ENCODE measurements at regions not wholly inside any gene's neighbourhood (a gene's known extent, or its start where the extent isn't known, plus 50 kb on each side); places are given as distances from the start of the nearest gene placed in this dataset.

DNA sequence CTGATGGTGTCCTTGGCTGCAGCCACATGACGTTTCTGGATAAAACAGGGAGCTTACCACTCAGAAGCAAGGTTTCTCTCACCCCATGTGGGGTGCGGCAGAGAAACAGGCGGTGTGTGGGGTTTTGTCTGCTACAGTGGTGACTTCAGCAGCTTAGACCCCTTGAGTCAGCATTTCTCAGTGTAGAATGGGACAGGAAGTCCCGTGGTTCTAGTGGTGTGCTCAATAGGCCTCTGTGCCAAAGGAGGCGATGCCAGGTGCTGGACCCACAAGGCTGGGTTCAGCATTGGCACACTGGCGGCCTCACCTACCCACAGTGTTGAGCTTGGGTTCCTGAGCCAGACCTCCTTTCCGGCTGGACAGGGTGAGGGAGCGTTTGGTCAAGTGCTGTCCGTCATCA, 125.2 kb upstream of the SMIM23 start:
- no peak for DNase-seq

DNA sequence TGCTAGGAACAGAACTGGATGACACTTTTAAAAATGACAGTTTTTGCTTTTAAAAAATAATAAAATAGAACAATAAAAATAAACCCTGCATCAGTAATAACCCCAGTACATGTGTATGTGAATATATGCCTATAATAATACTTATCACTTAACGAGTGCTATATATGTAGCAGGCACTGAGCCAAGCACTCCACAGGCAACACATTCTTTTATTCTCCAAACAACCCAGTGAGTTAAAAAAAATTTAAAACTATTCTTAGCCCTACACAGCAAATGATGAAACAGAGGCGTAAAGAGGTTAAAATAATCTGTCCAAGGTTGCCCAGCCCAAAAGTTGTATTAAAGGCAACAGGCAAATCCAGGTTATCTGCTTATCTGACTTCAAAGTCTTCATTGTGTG, 124.5 kb upstream of the SMIM23 start:
- DNase-seq: no peak

DNA sequence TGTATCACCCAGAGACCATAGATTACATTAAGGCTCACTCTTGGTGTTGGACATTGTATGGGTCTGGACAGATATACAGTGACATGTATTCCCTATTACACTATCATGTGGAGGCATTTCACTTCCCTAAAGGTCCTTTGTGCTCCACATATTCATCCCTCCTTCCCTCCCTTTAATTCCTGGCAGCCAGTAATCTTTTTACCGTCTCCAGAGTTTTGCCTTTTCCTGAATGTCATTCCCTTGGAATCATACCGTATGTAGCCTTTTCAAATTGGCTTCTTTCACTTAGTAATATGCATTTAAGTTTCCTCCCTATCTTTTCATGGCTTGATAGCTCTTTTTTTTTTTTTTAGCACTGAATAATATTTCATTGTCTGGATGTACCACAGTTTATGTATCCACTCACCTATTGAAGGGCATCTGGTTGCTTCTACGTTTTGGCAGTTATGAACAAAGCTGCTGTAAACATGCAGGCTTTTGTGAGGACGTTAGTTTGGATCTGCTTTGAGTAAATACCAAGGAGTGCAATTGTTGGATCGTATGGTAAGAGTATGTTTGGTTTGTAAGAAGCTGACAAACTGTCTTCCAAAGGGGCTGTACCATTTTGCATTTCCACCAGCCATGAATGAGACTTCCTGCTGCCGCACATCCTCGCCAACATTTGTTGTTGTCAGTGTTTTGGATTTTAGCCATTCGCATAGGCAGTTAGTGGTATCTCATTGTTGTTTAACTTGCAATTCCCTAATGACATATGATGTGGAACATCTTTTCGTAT, 122.1 kb upstream of the SMIM23 start:
- DNase-seq: no peak

DNA sequence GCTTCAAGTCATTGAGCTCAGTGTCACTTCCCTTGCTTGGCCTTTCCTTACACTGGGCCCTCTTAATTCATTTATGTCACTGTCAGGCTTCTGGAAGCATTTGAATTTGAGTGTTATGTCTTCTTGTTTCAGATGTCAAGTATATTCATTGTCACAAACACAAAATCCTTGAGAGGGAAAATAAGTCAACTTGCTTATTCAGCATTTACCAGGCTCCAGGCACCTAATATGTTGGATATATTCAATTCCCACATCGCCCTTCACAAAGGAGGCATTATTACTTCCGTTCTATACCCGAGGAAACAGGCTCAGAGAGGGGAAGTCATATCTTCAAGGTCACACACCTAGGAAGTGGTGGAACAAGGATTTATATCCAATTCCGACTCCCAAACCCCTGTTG, 121.1 kb upstream of the SMIM23 start:
- no peak for DNase-seq

DNA sequence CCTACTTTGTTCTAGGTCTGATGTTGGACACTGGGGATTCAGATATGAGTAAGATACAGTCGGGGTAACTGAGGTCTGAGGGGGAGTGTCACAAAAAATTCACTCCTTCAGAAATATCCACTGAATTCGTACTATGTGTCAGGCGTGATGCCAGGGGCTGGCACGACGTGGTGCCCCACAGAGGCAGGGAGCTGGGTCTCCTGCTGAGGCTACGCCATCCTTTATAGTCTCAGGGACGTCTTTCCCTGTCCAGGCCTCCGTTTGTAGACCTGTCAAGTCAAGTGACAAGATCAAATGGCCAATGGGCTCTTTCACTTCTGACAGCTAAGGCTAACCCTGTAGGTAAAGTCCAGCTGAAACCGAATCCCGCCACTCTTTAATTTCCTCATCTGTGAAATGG, 118.8 kb upstream of the SMIM23 start:
- DNase-seq: no peak

DNA sequence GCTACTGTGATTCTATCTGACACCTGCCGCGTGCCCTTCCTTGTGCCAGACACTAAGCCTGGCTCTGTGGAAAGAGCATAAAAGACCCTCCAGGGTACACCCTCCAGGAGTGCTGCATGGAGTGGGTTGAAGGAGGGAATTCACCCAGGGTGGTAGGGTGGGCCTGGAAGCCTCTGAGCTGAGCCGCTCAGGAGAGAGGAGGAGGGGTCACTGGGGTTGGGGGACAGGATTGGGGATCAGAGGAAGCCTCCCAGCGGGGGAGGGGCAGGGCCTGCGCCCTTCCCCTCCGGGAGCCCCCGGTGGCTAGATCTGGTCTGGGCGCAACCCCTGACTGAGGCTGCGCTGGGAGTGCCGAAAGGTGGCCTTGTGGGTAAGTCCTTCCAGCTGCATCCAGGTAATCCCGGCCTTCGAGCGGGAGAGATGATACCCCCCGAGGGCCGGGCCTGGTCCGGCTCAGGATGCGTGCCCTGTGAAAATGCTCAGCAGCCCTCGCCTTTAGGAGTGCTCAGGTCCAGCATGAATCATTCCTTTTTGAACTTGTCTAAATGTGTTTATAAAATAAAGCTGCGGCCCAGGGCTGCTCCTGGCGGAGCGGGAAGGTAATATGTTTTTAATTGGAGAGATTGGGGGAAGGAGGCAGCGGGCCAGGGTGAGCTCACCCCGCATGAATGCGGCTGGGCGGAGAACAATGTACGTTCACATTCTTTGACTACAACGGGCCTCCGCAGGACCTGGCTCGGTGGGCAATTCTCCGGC, 118.1 kb upstream of the SMIM23 start:
- DNase-seq: no peak

DNA sequence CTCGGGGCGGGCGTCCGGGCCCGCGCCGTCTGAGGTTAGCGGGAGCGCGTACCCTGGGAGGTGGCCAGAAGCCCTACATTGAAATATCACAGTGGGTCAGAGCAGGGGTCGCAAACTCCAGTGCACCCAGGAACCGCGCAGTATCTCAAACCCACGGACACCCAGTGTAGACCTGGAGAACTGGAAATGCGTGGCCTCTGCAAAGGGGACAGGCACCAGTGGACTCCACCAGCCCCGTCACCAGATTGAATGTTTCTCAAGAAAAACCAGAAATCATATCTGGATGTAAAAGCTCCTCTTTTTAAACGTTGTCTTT, 117.6 kb upstream of the SMIM23 start:
- no peak for DNase-seq

DNA sequence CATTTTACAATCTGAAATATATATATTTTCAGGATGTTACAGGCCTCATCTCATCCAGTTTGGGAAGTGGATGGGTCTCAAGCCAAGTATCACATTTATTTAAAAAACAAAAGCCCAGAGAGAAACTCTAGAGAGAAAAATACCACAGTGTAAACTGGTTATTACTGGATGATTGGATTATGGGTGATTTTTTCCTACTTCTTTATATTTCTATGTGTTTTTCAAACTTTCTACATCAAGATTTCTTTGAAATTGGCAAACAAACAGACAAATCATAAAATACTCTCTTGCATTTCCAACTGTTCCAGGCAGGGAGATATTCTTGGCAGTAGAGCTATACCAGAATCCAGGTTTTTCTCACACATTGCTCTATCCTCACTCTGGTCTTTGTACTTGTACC, 116.0 kb upstream of the SMIM23 start:
- DNase-seq: no peak

DNA sequence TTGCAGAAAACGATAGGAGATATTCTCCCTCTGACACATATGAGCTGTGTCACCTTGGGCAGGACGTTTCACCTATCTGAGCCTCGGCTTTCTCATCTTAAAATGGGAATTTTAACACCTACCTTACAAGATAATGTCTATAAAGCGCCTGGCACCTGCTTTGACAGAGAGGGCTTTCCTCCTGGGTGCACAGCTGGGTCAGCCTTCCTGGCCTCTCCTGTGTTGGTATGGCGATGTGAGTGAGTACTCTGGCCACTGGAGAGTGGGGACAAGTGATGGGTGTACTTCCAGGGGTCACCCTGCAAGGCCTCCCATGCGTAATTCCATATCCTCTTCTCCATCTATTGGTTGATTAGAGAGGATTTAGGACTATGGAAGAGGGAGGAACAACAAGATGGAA, 113.1 kb upstream of the SMIM23 start:
- DNase-seq: no peak

DNA sequence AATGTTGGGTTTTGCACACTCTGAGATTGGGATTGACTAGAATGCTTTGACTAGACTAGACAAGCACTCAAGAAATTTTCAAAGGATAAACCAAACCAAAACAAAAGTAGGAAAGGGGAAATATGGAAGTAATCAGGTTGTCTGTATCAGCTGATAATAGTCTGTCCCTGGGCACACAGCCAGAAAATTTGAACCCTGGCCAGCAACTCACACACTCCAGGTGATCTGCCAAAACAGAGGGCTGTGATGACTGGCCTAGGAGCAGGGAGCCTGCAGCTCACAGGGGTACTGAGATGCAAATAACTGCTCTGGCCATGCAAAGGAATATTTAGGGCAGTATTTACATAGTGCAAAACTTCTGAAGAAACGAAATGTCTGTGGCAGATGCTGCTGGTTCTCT, 112.3 kb upstream of the SMIM23 start:
- DNase-seq: no peak

DNA sequence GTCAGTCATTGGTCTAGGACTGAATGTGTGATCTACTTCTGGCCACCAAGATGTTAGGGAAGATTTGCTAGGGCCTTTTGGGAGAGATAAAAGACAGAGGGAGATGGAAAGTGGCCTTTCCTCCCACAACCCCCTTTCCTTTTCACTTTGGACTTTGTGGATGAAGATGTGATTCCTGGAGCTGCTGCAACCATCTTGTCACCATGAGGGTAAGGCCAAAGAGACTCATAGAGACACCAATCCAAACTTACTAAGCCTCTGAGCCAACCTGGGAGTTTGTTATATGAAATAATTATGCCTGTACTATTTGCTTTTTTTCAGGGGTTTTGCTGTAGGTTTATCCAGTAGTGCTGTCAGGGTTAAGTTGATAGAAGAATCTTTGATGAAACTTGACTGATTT, 111.8 kb upstream of the SMIM23 start:
- DNase-seq: no peak

DNA sequence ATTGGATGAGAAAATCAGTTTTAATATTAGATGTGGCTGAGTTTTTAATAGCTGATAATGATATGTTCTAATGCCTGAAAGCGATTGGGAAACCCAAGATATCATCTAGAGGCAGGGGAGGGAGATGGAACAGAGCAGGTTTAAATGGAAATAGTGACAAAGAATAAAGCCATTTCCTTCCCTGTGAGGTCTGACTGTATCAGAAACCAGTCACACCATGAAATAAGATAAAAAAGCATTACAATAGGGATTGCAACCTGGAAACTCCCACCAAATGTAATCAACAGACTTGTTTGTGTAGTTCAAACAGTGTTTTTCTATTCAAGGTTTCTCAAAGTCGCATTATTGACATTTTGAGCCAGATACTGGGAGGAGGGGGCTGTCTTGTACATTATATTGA, 110.1 kb upstream of the SMIM23 start:
- no peak for DNase-seq

DNA sequence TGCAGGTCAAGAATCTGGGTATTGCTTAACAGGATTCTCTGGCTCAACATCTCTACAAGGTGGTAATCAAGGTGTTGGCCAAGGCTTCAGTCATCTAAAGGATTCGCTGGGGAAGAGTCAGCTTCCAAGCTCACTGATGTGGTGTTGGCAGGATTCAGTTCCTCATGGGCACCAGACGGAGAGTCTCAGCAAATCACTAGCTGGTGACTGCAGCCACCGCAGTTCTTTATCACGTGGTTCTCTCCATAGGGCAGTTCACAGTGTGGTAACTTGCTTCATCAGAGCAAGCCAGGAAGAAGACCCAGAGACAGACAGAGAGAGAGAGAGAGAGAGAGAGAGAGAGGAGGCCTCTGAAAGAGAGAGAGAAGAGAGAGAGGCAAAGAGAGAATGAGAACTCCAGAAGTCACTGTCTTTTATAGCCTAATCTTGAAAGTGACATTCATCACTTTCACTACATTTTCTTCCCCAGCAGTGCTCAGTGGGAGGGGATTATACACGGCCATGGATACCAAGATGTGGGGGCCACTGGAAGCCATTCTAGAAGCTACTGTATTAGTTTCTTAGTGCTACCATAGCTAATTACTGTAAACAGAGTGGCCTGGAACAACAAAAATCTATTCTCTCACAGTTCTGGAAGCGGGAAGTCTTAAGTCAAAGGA, 109.2 kb upstream of the SMIM23 start:
- DNase-seq: no peak

DNA sequence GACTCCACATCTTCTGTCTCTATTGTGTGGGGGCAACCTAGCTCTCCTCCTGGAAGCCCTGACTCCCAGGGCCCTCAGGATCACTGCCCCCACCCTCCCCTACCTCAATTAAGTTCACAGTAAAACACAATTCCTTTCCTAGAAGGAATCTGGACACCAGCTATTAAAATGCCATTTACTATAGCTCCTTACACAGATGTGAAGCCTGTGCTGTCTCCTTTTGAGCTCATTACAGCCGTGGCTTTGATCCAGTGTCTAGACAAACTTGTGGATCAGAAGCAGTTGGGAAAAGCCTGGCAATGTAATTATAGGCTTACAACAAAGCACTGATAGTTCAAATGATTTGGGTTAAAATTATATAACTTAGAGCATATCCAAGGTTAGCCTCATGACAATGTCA, 107.0 kb upstream of the SMIM23 start:
- no peak for DNase-seq

DNA sequence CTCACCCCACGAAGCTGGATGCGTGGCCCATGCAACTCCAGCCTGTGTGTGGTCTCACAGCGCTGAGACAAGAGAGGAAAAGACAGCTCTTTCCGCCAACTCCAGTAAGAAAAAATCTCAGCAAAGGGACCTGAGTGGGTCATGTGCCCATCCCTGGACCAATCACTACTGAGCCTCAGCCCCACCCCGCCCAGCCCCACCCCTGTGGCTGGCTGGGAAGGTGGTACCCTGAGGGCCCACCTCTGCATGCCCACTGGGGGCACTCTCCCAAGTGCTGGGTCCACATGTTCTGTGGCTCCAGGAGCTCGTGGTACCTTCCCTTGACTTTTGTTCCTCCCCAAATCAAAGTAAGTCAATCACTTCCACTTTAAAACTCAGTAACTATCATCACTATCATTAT, 105.1 kb upstream of the SMIM23 start:
- no peak for DNase-seq

DNA sequence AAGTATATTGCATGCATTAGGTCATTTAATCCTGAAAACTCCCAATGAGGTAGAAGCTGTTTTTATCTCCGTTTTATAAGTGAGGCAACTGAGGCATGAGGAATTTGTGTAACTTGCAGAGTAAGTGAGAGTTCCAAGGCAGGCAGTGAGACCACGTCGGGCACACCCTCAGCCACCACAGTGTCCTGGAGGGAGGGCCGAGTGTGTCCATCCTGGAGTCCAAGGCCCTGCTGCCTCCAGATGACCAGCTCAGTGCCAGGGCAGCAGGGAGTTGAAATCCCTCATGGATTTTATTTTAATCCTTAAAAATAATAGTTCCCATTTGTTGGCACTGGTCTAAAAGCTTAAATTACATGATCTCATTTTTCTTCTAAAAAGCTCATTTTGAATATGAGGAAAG, 104.6 kb upstream of the SMIM23 start:
- DNase-seq: no peak

DNA sequence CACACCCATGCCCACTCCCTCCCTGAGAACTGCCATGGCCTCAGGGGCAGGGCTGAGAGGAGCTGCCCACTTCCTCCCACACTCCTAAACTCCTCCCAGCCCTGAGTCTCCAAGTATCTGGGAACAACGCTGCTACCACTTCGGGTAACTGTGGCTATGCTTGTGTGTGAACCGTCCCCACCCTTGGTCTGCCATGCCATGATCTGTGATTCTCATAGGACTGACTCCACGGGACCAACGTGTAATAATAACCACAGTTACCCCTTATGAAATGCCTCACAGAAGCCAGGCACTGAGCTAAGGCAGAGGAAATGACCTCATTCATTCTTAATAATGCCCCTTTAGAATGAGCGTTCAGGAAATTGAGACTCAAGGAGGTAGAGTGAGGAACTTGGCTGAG, 103.9 kb upstream of the SMIM23 start:
- DNase-seq: no peak

DNA sequence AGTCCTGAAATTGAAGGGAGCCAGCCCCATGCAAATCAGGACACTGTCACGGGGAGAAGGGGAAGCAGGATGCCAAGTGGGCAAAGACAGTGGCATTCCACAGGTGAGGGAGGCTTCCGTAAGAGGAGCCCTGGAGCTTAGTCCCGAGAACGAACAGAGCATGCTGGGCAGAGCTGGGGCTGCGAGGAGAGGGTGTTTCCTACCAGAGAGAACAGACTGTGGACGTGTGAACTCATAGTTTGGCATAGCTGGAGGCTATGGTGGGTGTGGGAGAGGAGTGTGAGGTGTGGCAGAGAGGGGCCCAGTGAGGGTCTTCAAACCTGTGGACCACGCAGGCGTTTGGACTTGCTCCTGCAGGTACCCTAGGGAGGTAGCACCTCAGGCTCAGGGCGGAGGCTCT, 102.8 kb upstream of the SMIM23 start:
- no peak for DNase-seq

DNA sequence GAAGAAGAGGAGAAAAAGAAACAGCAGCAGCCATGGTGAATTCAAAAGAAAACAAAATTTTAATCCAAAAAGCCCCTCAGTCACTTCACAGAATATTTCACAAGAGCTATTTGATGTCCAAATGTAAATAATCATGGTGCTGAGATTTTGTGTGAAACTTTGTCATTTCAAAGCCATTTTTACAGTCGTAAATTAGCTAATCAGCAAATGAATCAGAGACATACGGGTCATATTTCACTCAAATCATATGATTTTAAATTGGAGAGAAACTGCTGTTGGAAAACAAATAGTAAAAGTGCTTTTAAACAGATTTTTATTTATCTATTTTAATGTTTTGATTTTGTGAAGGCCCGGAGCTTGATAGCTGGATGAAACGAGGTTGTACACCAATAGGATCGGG, 101.4 kb upstream of the SMIM23 start:
- no peak for DNase-seq

DNA sequence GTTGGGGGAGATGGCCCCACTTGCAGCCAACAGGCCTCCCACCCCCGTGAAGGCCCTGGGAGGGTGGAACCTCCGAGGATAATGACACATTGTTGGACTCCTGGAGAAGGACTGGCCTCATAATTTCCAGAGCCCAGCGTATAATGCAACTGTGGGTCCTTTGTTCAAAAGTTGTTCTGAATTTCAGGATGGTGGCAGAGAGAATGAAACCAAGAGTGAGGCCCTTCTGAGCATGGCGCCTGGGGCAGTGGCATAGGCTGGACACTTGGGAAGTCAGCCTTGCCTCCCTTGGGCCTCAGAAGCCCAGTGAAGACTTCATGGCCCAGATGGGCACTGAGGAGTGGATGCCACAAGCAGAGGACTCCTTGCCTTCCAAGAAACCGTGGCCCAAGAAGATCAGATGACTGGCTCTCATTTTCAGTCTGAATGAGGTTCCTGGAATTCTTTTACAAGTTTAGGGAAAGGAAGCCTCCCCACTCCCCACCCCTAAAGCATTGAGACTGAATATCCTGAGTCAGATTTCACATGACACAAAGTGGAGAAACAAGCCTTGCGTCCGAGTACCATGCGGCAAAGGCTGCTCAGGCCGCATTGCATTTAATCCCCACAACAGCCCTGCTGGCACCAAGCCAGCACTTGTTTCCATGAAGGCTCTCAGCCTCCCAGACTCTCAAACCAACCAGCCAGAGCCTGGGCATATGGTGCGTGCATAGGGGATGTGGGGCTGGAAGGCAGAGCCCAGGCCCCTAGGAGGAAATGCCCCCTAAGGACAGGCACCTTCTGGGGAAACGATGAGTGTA, 96.7 kb upstream of the SMIM23 start:
- DNase-seq: no peak

DNA sequence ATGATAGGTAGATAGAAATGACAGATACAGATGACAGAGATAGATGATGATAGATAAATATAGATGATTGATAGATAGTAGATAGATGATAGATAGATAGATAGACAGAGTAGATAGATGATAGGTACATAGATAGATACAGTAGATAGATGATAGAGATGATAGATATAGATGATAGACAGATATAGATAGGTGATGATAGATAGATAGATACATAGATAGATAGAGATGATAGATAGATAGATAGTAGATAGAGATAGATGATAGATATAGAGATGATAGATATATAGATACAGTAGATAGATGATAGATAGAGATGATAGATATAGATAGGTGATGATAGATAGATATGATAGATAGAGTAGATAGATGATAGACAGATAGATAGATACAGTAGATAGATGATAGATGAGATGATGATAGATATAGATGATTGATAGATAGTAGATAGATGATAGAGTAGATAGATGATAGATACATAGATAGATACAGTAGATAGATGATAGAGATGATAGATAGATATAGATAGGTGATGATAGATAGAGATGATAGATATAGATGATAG, 95.7 kb upstream of the SMIM23 start:
- no peak for DNase-seq

DNA sequence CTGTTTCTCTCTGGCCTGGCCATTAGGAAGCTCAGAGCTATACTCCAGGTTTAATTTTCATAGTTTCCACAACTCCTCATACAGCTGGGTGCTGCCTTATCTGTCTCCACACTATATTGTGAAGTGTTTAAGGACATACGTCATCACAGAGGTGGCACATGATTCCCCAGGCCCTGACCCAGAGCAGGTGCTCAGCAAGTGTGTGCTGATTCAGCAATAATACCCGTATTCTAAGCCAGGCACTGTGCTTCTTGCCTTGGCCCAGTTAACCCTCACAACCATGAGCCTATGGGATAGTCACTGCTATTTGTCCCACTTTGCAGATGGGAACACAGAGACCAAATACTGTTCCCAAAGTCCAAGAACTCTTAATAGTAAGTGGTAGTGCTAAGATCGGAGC, 93.5 kb upstream of the SMIM23 start:
- no peak for DNase-seq

DNA sequence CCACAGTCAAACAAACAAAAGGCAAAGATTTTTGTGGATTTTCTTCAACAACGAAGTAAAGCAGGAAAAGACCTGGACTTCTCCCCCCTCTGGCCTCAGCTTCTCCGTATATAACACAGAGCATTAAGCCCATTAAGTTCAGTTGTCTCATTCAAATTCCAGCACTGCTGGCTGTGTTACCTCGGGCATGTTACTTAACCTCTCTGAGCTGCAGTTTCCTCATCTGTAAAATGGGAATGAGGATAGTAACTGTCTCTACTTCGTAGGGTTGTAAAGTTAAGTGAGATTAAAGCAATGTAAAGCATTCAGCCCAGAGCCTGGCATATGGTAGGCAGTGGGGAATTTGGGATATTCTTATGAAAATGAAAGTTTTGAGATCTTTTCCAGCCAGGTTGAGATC, 92.7 kb upstream of the SMIM23 start:
- no peak for DNase-seq

Data from stimulated activated CD4-positive, alpha-beta T cell treated with anti-CD3 and anti-CD28 coated beads, Interleukin-2, amount 100 ng/mL, for 48 hours (primary cell).